HG02884 (cell line): ENCODE measurements at regions not wholly inside any gene's neighbourhood (a gene's known extent, or its start where the extent isn't known, plus 50 kb on each side); places are given as distances from the start of the nearest gene placed in this dataset.
"Not testable (repeated sequence)": the region's sequence is repeated elsewhere in the genome, so short reads cannot be mapped to it uniquely, and the experiment has no call there.

ENCODE experiments used
- ATAC-seq: cut with Tn5 transposase; IDR thresholded peaks from one replicate; pipeline ENCODE4 v1.9.1; 2021; ENCODE audit warnings: mild to moderate bottlenecking, moderate library complexity; ENCODE audit not compliant: unreplicated experiment

GRCh38 chr6:115575285-115575684, 485.4 kb downstream of the FRK start:
- no peak for ATAC-seq

DNA sequence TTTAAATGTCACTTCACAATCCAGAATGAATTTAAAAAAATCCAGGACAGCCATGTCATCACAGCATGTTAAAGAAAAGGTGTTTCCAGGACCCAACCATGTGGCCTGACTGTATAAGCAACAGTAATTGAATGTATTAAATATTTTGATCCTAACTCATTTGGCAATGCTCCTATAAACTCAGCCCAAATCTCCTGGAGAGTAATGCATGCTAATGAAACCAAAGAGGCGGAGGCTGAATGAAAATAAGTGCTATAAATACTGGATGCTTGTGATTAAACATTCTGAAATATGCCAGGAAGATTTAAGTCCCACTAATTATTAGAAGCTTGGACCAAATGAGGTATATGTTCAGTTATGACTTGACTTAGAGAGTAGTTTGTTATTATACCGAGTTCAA, 486.8 kb downstream of the FRK start:
- no peak for ATAC-seq

GRCh38 chr6:115570331-115570730, 490.4 kb downstream of the FRK start:
- ATAC-seq, result no peak

GRCh38 chr6:115554060-115554459, 506.6 kb downstream of the FRK start:
- no peak for ATAC-seq

GRCh38 chr6:115551527-115551926, 509.2 kb downstream of the FRK start:
- ATAC-seq, result no peak

DNA sequence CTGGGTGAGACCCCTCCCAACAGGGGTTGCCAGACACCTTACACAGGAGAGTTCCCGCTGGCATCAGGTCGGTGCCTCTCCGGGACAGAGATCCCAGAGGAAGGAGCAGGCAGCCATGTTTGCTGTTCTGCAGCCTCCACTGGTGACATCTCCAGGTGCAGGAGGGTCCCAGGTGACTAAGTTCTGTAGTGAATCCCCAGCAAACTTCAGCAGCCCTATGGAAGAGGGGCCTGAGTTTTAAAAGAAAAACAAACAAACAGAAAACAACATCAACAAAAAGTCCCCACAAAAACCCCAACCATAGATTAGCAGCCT, 515.1 kb downstream of the FRK start:
- no peak for ATAC-seq

- no peak for ATAC-seq
These were observed 515.7 kb downstream of the FRK start for GRCh38 chr6:115544765-115545671.

GRCh38 chr6:115540077-115540869, 520.4 kb downstream of the FRK start:
- no peak for ATAC-seq

DNA sequence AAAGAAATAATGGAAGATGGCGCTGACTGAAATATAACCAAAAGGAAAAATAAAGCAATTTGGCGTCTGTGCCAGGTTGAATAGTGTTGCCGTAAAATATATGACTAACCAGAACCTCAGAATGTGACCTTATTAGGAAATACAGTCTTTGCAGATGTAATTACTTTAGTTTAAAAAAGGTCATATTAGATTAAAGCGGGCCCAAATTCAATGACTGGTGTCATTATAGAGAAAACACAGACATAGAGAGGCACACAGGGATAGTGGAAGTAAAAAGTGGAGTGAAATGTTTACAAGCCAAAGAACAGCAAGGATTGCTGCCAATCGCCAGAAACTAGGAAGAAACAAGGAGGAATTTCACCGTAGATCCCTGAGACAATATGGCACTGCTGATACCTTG, 521.2 kb downstream of the FRK start:
- no peak for ATAC-seq

- no peak for ATAC-seq
These were observed 535.9 kb downstream of the FRK start for GRCh38 chr6:115524821-115525220.

GRCh38 chr6:115521747-115522146, 538.9 kb downstream of the FRK start:
- not testable (repeated sequence) for ATAC-seq

GRCh38 chr6:115514656-115515055, 546.0 kb downstream of the FRK start:
- ATAC-seq, result no peak

DNA sequence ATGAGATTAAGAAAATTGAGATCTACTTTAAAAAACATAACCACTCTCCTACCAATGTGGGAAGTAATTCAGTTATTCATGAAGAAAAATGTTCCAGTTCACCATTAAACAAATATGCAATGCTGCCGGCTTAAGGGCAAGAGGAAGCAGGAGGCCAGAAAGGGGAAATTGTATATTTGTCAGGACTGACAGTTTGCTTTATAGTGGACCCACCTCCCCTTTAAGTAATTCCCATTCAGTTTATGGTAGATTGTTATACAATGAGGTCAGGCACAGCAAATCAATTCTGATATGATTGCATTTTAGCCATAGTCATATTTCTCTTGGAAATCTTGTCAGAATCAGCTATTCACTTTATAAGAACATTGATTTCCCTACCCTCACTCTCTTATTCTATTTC, 547.8 kb downstream of the FRK start:
- ATAC-seq, result no peak

- ATAC-seq, result no peak
These were observed 548.9 kb downstream of the FRK start for GRCh38 chr6:115511771-115512170.

GRCh38 chr6:115502432-115502831, 558.3 kb downstream of the FRK start:
- not testable (repeated sequence) for ATAC-seq

GRCh38 chr6:115495184-115495583, 565.5 kb downstream of the FRK start:
- ATAC-seq, result no peak

- no peak for ATAC-seq
These were observed 573.4 kb downstream of the FRK start for GRCh38 chr6:115487331-115487730.

DNA sequence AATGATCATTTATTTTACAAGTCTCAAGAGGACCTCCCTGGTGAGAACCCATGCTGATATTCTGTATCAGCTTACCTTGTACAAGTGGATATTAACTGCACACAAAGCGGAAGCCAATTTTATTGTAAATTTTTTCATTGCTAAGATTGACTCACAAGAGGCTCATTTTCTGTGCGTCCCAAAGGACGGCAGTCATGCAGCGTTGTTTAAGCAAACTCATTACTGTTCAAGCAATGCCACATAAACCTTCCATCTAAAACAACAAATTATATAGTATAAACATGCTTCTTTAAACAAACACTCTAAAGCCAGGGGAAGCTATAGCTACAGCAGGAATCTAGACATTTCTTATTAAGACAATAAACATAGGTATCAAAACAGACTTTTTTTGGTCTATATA, 575.3 kb downstream of the FRK start:
- no peak for ATAC-seq

- ATAC-seq, result not testable (repeated sequence)
These were observed 580.1 kb downstream of the FRK start for GRCh38 chr6:115480543-115480942.

DNA sequence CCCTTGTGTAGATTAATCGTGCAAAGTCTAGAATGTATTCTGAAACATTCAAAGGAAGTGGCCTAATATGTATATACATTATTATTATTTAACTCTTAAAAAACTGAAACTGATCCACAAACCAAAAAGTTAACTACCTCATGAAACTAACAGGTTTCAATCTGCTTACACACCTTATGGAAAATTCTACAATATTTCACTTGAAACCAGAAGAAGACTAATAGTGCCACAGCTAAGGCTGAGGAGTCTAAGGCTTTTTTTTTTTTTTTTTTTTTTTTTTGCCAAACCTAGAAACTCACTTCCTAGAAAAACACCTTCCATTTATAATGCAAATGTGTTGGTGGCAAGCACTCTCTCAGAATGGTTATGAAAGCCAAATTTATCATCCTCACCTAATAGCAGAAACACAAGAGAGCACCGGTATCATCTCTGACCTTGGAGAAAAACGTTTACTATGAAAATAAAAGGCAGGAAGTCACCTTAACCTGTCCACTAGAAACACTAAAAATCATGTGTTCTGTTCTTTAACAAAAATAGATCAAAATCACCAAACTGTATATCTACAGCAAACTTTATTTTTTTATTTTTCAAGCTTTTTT, 586.1 kb downstream of the FRK start:
- no peak for ATAC-seq

GRCh38 chr6:115468272-115469005, 592.3 kb downstream of the FRK start:
- no peak for ATAC-seq
